ENCODE measurements at regions not wholly inside any gene's neighbourhood (a gene's known extent, or its start where the extent isn't known, plus 50 kb on each side); places are given as distances from the start of the nearest gene placed in this dataset.

DNA sequence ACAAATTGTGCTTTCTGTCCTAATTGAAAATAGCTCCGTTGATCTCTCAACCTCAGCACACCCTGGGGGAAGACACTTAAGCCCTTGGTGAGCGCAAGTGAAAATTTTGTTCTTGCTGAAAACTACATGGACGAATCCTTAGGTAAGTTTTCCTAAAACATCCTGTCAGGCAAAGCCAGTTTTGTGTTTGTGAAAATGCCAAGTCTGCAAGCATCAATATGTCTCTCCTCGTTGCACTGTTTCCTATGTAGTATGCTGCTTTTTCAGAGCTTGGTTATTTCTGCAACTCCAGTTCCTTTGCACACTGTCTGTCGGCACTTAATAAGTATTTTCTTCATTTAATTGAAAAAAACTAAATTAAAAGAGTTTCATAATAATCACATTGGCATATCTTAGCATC is 146.9 kb upstream of the POU3F3 start:
- TF ChIP-seq RBAK (tag by site-specific recombination; IDR thresholded peaks at IDR 0.05) (no peak), ZNF292 (tag by site-specific recombination; IDR thresholded peaks at IDR 0.05; ENCODE audit: borderline replicate concordance, low read depth) (no peak), REST (tag by site-specific recombination; IDR thresholded peaks at IDR 0.05) (no peak), ZNF549 (tag by site-specific recombination; IDR thresholded peaks at IDR 0.05) (no peak), ZNF76 (tag by site-specific recombination; IDR thresholded peaks at IDR 0.05; ENCODE audit: borderline replicate concordance, low read depth) (no peak), TSHZ1 (tag by site-specific recombination; IDR thresholded peaks at IDR 0.05; ENCODE audit: borderline replicate concordance) (no peak), ZNF830 (tag by site-specific recombination; IDR thresholded peaks at IDR 0.05; ENCODE audit: low read depth) (no peak)
- TF ChIP-seq, protein P1, sequence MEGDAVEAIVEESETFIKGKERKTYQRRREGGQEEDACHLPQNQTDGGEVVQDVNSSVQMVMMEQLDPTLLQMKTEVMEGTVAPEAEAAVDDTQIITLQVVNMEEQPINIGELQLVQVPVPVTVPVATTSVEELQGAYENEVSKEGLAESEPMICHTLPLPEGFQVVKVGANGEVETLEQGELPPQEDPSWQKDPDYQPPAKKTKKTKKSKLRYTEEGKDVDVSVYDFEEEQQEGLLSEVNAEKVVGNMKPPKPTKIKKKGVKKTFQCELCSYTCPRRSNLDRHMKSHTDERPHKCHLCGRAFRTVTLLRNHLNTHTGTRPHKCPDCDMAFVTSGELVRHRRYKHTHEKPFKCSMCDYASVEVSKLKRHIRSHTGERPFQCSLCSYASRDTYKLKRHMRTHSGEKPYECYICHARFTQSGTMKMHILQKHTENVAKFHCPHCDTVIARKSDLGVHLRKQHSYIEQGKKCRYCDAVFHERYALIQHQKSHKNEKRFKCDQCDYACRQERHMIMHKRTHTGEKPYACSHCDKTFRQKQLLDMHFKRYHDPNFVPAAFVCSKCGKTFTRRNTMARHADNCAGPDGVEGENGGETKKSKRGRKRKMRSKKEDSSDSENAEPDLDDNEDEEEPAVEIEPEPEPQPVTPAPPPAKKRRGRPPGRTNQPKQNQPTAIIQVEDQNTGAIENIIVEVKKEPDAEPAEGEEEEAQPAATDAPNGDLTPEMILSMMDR (tag by site-specific recombination; IDR thresholded peaks at IDR 0.05), result no peak
- TF ChIP-seq, protein P2, sequence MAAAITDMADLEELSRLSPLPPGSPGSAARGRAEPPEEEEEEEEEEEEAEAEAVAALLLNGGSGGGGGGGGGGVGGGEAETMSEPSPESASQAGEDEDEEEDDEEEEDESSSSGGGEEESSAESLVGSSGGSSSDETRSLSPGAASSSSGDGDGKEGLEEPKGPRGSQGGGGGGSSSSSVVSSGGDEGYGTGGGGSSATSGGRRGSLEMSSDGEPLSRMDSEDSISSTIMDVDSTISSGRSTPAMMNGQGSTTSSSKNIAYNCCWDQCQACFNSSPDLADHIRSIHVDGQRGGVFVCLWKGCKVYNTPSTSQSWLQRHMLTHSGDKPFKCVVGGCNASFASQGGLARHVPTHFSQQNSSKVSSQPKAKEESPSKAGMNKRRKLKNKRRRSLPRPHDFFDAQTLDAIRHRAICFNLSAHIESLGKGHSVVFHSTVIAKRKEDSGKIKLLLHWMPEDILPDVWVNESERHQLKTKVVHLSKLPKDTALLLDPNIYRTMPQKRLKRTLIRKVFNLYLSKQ (tag by site-specific recombination; IDR thresholded peaks at IDR 0.05; ENCODE audit: borderline replicate concordance), result no peak
